HAP-1 (cell line): ENCODE measurements at regions not wholly inside any gene's neighbourhood (a gene's known extent, or its start where the extent isn't known, plus 50 kb on each side); places are given as distances from the start of the nearest gene placed in this dataset.

Experiments
- DNase-seq, 2 experiments: peaks; one replicate each; pipeline ENCODE4 v3.0.0-alpha.2; 2016 to 2020; ENCODE audit warnings: low spot score in 2 of 2
- H3K27me3 ChIP-seq: fragments of 250-450 bp; sonication (Bioruptor Pico); 2 replicates; pipeline ENCODE4 v1.5.1; 2020; ENCODE audit warnings: low read depth, mild to moderate bottlenecking, moderate library complexity
- H3K36me3 ChIP-seq: fragments of 250-450 bp; sonication (Bioruptor Pico); replicated peaks from 2 replicates; pipeline ENCODE4 v1.5.1; 2020; ENCODE audit warnings: mild to moderate bottlenecking
- H3K4me1 ChIP-seq: fragments of 250-450 bp; sonication (Bioruptor Pico); 2 replicates; pipeline ENCODE4 v1.5.1; 2020; ENCODE audit warnings: mild to moderate bottlenecking
- H3K4me3 ChIP-seq: fragments of 250-450 bp; sonication (Bioruptor Pico); 2 replicates; pipeline ENCODE4 v1.5.1; 2020; ENCODE audit warnings: mild to moderate bottlenecking, moderate library complexity
- H3K9me3 ChIP-seq: fragments of 250-450 bp; sonication (Bioruptor Pico); 2 replicates; pipeline ENCODE4 v1.5.1; 2020; ENCODE audit warnings: mild to moderate bottlenecking, moderate library complexity
- in situ Hi-C: fragments of 300-500 bp; cut with MboI; formaldehyde crosslinking; loops from 3 replicates; pipeline ENCODE4 v1.14.3; 2020; ENCODE audit warnings: low sequenced_read_pairs, inconsistent platforms, mixed read lengths

DNA sequence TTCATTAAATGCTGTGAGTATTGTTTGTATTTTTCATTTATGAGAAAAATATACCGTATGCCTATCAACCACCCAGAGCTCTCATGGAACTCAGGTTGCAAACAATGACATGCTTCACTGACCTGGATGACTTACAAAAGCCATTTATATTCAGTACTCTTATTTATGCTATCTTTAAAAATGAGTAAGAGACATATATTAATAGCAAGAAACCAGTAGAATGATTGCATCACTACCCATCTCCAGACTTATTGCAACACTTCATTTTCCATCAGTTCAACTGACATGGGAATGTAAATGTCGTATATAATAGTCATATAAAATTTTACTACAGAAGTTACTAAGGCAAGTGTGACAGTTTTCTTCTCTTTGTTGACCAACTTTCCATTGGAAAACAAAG is 69.1 kb downstream of the OTP start:
- in situ Hi-C loops, result no loop called here
- peaks cover 32% of the 10 kb centered on the region for H3K27me3 ChIP-seq
- H3K4me3 ChIP-seq, result no peak overlapping the region
- no peak for DNase-seq
- no peaks in the 10 kb centered on the region for H3K4me1 ChIP-seq
- no peaks in the 10 kb centered on the region for H3K9me3 ChIP-seq
- H3K36me3 ChIP-seq, result no peaks in the 10 kb centered on the region

- DNase-seq, result no peak
- Histone ChIP-seq H3K9me3 (no peaks in the 10 kb centered on the region), H3K27me3 (peaks cover 32% of the 10 kb centered on the region), H3K36me3 (no peaks in the 10 kb centered on the region), H3K4me3 (no peak overlapping the region), H3K4me1 (no peaks in the 10 kb centered on the region)
- in situ Hi-C loops, result no loop called here
Measured at GRCh38 chr5:77568555-77568954, 70.0 kb downstream of the OTP start.

- in situ Hi-C loops, result no loop called here
Measured at GRCh38 chr5:77568082-77568481, 70.4 kb downstream of the OTP start.

GRCh38 chr5:77563475-77563874 is 71.4 kb upstream of the WDR41 start:
- no peaks in the 10 kb centered on the region for H3K4me1 ChIP-seq
- no peak overlapping the region for H3K4me3 ChIP-seq
- DNase-seq, result no peak
- H3K27me3 ChIP-seq, result peaks cover 7% of the 10 kb centered on the region; the same call in 1 of the 2 replicates
- in situ Hi-C loops, result no loop called here
- H3K9me3 ChIP-seq, result no peaks in the 10 kb centered on the region
- no peaks in the 10 kb centered on the region for H3K36me3 ChIP-seq

More at GRCh38 chr5:77568082-77568481, 70.4 kb downstream of the OTP start:
- Histone ChIP-seq H3K9me3 (no peaks in the 10 kb centered on the region), H3K36me3 (no peaks in the 10 kb centered on the region), H3K4me1 (no peaks in the 10 kb centered on the region), H3K4me3 (no peak overlapping the region), H3K27me3 (peaks cover 29% of the 10 kb centered on the region)
- DNase-seq, result no peak

- no peaks in the 10 kb centered on the region for H3K36me3 ChIP-seq
- in situ Hi-C loops, result no loop called here
- H3K9me3 ChIP-seq, result no peaks in the 10 kb centered on the region
- H3K4me1 ChIP-seq, result no peaks in the 10 kb centered on the region
- DNase-seq, result no peak
- no peak overlapping the region for H3K4me3 ChIP-seq
- H3K27me3 ChIP-seq, result no peaks in the 10 kb centered on the region
Measured at GRCh38 chr5:77561965-77562364, 69.8 kb upstream of the WDR41 start.

DNA sequence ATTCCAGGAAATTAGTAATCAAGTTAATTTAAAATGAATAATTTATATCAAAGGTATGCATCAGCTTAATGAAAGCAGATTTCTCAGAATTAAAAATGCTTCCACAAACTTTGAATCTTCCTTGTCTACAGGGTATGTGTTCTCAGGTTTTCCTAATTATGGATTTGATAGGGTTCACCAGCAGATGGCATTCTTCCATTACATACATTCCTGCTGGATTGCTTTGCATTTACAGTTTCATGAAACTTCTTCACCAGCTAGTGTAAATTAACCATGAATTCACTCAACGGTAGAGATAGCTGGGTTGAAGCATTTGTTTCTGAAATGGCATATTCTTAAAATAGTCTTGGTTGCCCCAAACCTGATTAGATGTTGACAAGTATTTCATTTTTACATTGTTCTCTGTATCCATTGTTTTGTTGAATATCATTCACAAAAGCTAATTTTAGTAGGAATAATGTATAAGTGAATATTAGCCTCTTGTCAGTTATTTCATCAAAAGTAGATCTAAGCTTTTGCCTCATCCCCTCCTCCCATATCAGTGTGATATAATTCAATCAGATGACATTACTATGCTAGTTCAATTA is 68.7 kb upstream of the WDR41 start:
- Histone ChIP-seq H3K27me3 (no peaks in the 10 kb centered on the region), H3K4me1 (no peaks in the 10 kb centered on the region), H3K4me3 (no peak overlapping the region), H3K36me3 (no peaks in the 10 kb centered on the region), H3K9me3 (no peaks in the 10 kb centered on the region)
- in situ Hi-C loops, result no loop called here
- peak; percentile 20 to 49 for DNase-seq

- Histone ChIP-seq H3K27me3 (no peaks in the 10 kb centered on the region), H3K4me1 (no peaks in the 10 kb centered on the region), H3K36me3 (no peaks in the 10 kb centered on the region), H3K9me3 (no peaks in the 10 kb centered on the region), H3K4me3 (no peak overlapping the region)
- in situ Hi-C loops, result no loop called here
- DNase-seq, result peak in 1 of 2 experiments; percentile 12
Measured at GRCh38 chr5:77558266-77558665, 66.2 kb upstream of the WDR41 start.

DNA sequence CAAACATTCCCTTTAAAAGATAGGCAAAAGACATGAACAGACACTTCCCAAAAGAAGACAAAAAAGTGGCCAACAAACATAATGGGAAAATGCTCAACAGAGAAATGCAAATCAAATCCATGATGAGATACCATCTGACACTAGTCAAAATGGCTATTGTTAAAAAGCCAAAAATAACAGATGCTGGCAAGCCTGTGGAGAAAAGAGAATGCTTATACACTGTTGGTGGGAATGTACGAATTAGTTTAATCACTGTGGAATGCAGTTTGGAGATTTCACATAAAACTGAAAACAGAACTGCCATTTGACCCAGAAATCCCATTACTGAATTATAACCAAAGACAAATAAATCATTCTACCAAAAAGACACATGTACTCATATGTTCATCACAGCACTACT is 58.3 kb upstream of the WDR41 start:
- peaks cover 2% of the 10 kb centered on the region; the same call in 1 of the 2 replicates for H3K9me3 ChIP-seq
- H3K27me3 ChIP-seq, result peaks cover 5% of the 10 kb centered on the region; the same call in 1 of the 2 replicates
- no peaks in the 10 kb centered on the region for H3K36me3 ChIP-seq
- no peak overlapping the region for H3K4me3 ChIP-seq
- in situ Hi-C loops, result no loop called here
- no peak for DNase-seq
- H3K4me1 ChIP-seq, result no peaks in the 10 kb centered on the region

- H3K36me3 ChIP-seq, result no peaks in the 10 kb centered on the region
- in situ Hi-C loops, result no loop called here
- no peak for DNase-seq
- no peak overlapping the region for H3K4me3 ChIP-seq
- 0 out of 2 replicates have a peak, but pooled peaks cover 2% of the 10 kb centered on the region for H3K9me3 ChIP-seq
- H3K4me1 ChIP-seq, result no peaks in the 10 kb centered on the region
- no peaks in the 10 kb centered on the region for H3K27me3 ChIP-seq
Measured at GRCh38 chr5:77545285-77545684, 53.2 kb upstream of the WDR41 start.
